SK-N-SH (cell line): ENCODE measurements at regions not wholly inside any gene's neighbourhood (a gene's known extent, or its start where the extent isn't known, plus 50 kb on each side); places are given as distances from the start of the nearest gene placed in this dataset.

Experiments used
- CTCF ChIA-PET: fragments of 300-600, 350-600 bp; formaldehyde crosslinking; extraction: SDS; loops from one replicate; lab custom pipeline; 2021; lab: Yijun Ruan, JAX
- POLR2A ChIA-PET: fragments of 350-600 bp; sonication (Branson Sonifier 250); formaldehyde crosslinking; extraction: SDS; loops from one replicate; lab custom pipeline; 2020; ENCODE audit warnings: antibody characterized with exemption, inconsistent platforms; lab: Yijun Ruan, JAX
- DNase-seq: peaks from one replicate; pipeline ENCODE4 v3.0.0; 2012
- H2AFZ ChIP-seq: fragments of 200-600 bp; sonication (generic); 2 replicates; pipeline ENCODE4 v1.8.1; 2016; ENCODE audit warnings: antibody characterized with exemption, mild to moderate bottlenecking, low read depth
- H3F3A ChIP-seq: fragments of 200-600 bp; sonication (generic); replicated peaks from 2 replicates; pipeline ENCODE3; 2016; ENCODE audit warnings: antibody characterized with exemption, mild to moderate bottlenecking; ENCODE audit not compliant: insufficient read depth
- H3K27ac ChIP-seq, 2 experiments: fragments of 200-500 bp in 1 of 2; fragments of 200-600 bp in 1 of 2; sonication (Bioruptor generic) in 1 of 2; sonication (generic), shearing (Covaris generic) in 1 of 2; 2 replicates each; pipeline versions ENCODE4 v1.5.1 to v1.6.1; 2014 to 2016; ENCODE audit warnings: low read depth in 2 of 2, inconsistent platforms in 1 of 2, low read length in 1 of 2, mild to moderate bottlenecking in 1 of 2, mixed read lengths in 1 of 2
- H3K27me3 ChIP-seq: fragments of 200-600 bp; sonication (generic), shearing (Covaris generic); 2 replicates; pipeline ENCODE4 v1.6.1; 2016; ENCODE audit warnings: mixed run types; ENCODE audit not compliant: insufficient read depth
- H3K36me3 ChIP-seq, 2 experiments: fragments of 200-500 bp in 1 of 2; fragments of 200-600 bp in 1 of 2; sonication (Bioruptor generic) in 1 of 2; sonication (generic) in 1 of 2; replicated peaks in 1 of 2; 2 replicates each; pipeline versions ENCODE3 to v1.5.1; 2014 to 2016; ENCODE audit warnings: low read length in 1 of 2, mild to moderate bottlenecking in 1 of 2; ENCODE audit not compliant: insufficient read depth in 2 of 2, control insufficient read depth in 1 of 2
- H3K4me1 ChIP-seq, 2 experiments: fragments of 200-500 bp in 1 of 2; fragments of 200-600 bp in 1 of 2; sonication (Bioruptor generic) in 1 of 2; sonication (generic), shearing (Covaris generic) in 1 of 2; 2 replicates each; pipeline versions ENCODE4 v1.5.1 to v1.6.1; 2014 to 2016; ENCODE audit warnings: low read depth in 1 of 2, low read length in 1 of 2, mixed run types in 1 of 2; ENCODE audit not compliant: insufficient read depth in 2 of 2, control insufficient read depth in 1 of 2
- H3K4me2 ChIP-seq: fragments of 200-600 bp; sonication (generic), shearing (Covaris generic); 2 replicates; pipeline ENCODE4 v1.6.1; 2017; ENCODE audit warnings: mixed run types
- H3K4me3 ChIP-seq, 2 experiments: fragments of 200-500 bp in 1 of 2; fragments of 200-600 bp in 1 of 2; sonication (Bioruptor generic) in 1 of 2; sonication (generic), shearing (Covaris generic) in 1 of 2; 2 replicates each; pipeline versions ENCODE4 v1.5.1 to v1.8.1; 2014 to 2016; ENCODE audit warnings: low read depth in 2 of 2, inconsistent platforms in 1 of 2, low read length in 1 of 2, mild to moderate bottlenecking in 1 of 2, mixed read lengths in 1 of 2, moderate library complexity in 1 of 2
- H3K79me2 ChIP-seq: fragments of 200-600 bp; sonication (generic); 2 replicates; pipeline ENCODE4 v1.8.1; 2017; ENCODE audit warnings: mild to moderate bottlenecking; ENCODE audit not compliant: insufficient read depth
- H3K9ac ChIP-seq: fragments of 200-600 bp; sonication (generic); 2 replicates; pipeline ENCODE4 v1.6.1; 2017; ENCODE audit warnings: mixed run types
- H3K9me2 ChIP-seq: fragments of 200-600 bp; sonication (generic); 2 replicates; pipeline ENCODE4 v1.6.1; 2017; ENCODE audit warnings: mixed run types
- H3K9me3 ChIP-seq: fragments of 200-600 bp; sonication (generic); 2 replicates; pipeline ENCODE4 v1.6.1; 2017; ENCODE audit warnings: mixed run types, mild to moderate bottlenecking, moderate library complexity
- H4K20me1 ChIP-seq: fragments of 200-600 bp; sonication (generic); 2 replicates; pipeline ENCODE4 v1.6.1; 2017; ENCODE audit warnings: mild to moderate bottlenecking, mixed run types; ENCODE audit not compliant: insufficient read depth
- CHD2 ChIP-seq: fragments of 150-350 bp; IDR thresholded peaks from 2 replicates; pipeline ENCODE4 v1.6.1; 2018; ENCODE audit warnings: low read length; ENCODE audit not compliant: partially characterized antibody
- CTCF ChIP-seq: fragments of 200-600 bp; sonication (generic); IDR thresholded peaks from 2 replicates; pipeline ENCODE4 v1.6.1; 2017; ENCODE audit warnings: antibody characterized with exemption, mild to moderate bottlenecking, moderate library complexity
- ELF1 ChIP-seq: IDR thresholded peaks from 2 replicates; pipeline ENCODE4 v1.4.0; 2012
- FOSL2 ChIP-seq: IDR thresholded peaks from 2 replicates; pipeline ENCODE4 v1.4.0; 2012; ENCODE audit warnings: low read depth, mild to moderate bottlenecking, moderate library complexity, borderline replicate concordance
- FOXJ3 ChIP-seq: sonication (generic); formaldehyde crosslinking; IDR thresholded peaks from 2 replicates; pipeline ENCODE4 v1.5.1; 2020; ENCODE audit warnings: mild to moderate bottlenecking, missing genetic modification reagents
- FOXM1 ChIP-seq: IDR thresholded peaks from 2 replicates; pipeline ENCODE4 v1.4.0; 2012; ENCODE audit warnings: low read depth, mild to moderate bottlenecking
- GABPA ChIP-seq: IDR thresholded peaks from 2 replicates; pipeline ENCODE4 v1.4.0; 2012; ENCODE audit warnings: low read depth, mild to moderate bottlenecking
- IRF3 ChIP-seq: fragments of 150-350 bp; IDR thresholded peaks from 2 replicates; pipeline ENCODE4 v1.6.1; 2016; ENCODE audit warnings: mild to moderate bottlenecking, low read depth, low read length
- MAX ChIP-seq: IDR thresholded peaks from 2 replicates; pipeline ENCODE4 v1.4.0; 2012; ENCODE audit warnings: low read depth
- MEF2A ChIP-seq: IDR thresholded peaks from 2 replicates; pipeline ENCODE4 v1.4.0; 2012; ENCODE audit warnings: low read depth, borderline replicate concordance
- POLR2AphosphoS5 ChIP-seq: IDR thresholded peaks from 2 replicates; pipeline ENCODE4 v1.6.1; 2012; ENCODE audit warnings: low read depth, low read length
- RCOR1 ChIP-seq: fragments of 150-350 bp; IDR thresholded peaks from 2 replicates; pipeline ENCODE4 v1.6.1; 2017; ENCODE audit warnings: antibody characterized with exemption, low read length
- RFX5 ChIP-seq: IDR thresholded peaks from 2 replicates; pipeline ENCODE4 v1.6.1; 2012; ENCODE audit warnings: mild to moderate bottlenecking, improper control_type of control experiment, low read length
- RXRA ChIP-seq: IDR thresholded peaks from 2 replicates; pipeline ENCODE4 v1.4.0; 2012; ENCODE audit warnings: low read depth, mild to moderate bottlenecking, borderline replicate concordance
- TAF1 ChIP-seq: IDR thresholded peaks from 2 replicates; pipeline ENCODE4 v1.6.1; 2012; ENCODE audit warnings: low read depth, mild to moderate bottlenecking, low read length, moderate library complexity, borderline replicate concordance
- TCF12 ChIP-seq: IDR thresholded peaks from 2 replicates; pipeline ENCODE4 v1.4.0; 2012
- TEAD4 ChIP-seq: IDR thresholded peaks from 2 replicates; pipeline ENCODE4 v1.4.0; 2012; ENCODE audit warnings: mild to moderate bottlenecking, borderline replicate concordance; ENCODE audit not compliant: insufficient read depth
- USF1 ChIP-seq: IDR thresholded peaks from 2 replicates; pipeline ENCODE4 v1.4.0; 2012; ENCODE audit warnings: low read depth, borderline replicate concordance
- USF2 ChIP-seq: fragments of 150-350 bp; IDR thresholded peaks from 2 replicates; pipeline ENCODE4 v1.6.1; 2017; ENCODE audit warnings: antibody characterized with exemption, low read length, low read depth, borderline replicate concordance
- YY1 ChIP-seq: IDR thresholded peaks from 2 replicates; pipeline ENCODE4 v1.4.0; 2012; ENCODE audit warnings: low read depth, mild to moderate bottlenecking
- WGBS: methylation state at CpG from one replicate; pipeline ENCODE4 v1.1.6; 2017; ENCODE audit warnings: low lambda C conversion rate; 5-methylcytosine and 5-hydroxymethylcytosine counted together

GRCh38 chr4:119746951-119747350 is 118.3 kb upstream of the PDE5A start:
- Histone ChIP-seq H3K4me3 (no peak overlapping the region), H3F3A (no peaks in the 10 kb centered on the region), H3K4me1 (no peaks in the 10 kb centered on the region), H3K9me2 (no peaks in the 10 kb centered on the region), H2AFZ (no peak overlapping the region), H4K20me1 (no peaks in the 10 kb centered on the region), H3K4me2 (no peak overlapping the region), H3K36me3 (no peaks in the 10 kb centered on the region), H3K9me3 (no peaks in the 10 kb centered on the region), H3K27ac (no peak overlapping the region), H3K9ac (no peak overlapping the region), H3K79me2 (no peaks in the 10 kb centered on the region), H3K27me3 (no peaks in the 10 kb centered on the region)
- POLR2A ChIA-PET, result no interaction called here
- DNase-seq, result no peak
- WGBS, result 76% methylated on average over 3 of the region's 3 CpGs
- TF ChIP-seq USF2 (no peak), FOXM1 (no peak), RCOR1 (no peak), RXRA (no peak), YY1 (no peak), GABPA (no peak), IRF3 (no peak), ELF1 (no peak), TCF12 (no peak), MAX (no peak)
- CTCF ChIA-PET, result interaction anchor here (1.5 kb wide), 1 partner anchor 118 kb away, joined by 4 read pairs; the partner anchor contains the start of gene PDE5A

GRCh38 chr4:119745351-119745750 is 116.7 kb upstream of the PDE5A start:
- Histone ChIP-seq H2AFZ (no peak overlapping the region), H3K36me3 (no peaks in the 10 kb centered on the region), H3K4me2 (no peak overlapping the region), H3K9me3 (no peaks in the 10 kb centered on the region), H3K79me2 (no peaks in the 10 kb centered on the region), H3K9me2 (no peaks in the 10 kb centered on the region), H3F3A (no peaks in the 10 kb centered on the region), H4K20me1 (no peaks in the 10 kb centered on the region), H3K27me3 (no peaks in the 10 kb centered on the region), H3K4me3 (no peak overlapping the region), H3K9ac (no peak overlapping the region), H3K27ac (no peak overlapping the region), H3K4me1 (no peaks in the 10 kb centered on the region)
- no peak for TF ChIP-seq MEF2A
- no peak for TF ChIP-seq USF2
- no peak for TF ChIP-seq POLR2AphosphoS5
- TF ChIP-seq TEAD4, result no peak
- no peak for TF ChIP-seq CTCF
- no peak for TF ChIP-seq CHD2
- TF ChIP-seq RFX5, result no peak
- no peak for TF ChIP-seq FOSL2
- TF ChIP-seq RCOR1, result no peak
- no peak for TF ChIP-seq TAF1
- TF ChIP-seq USF1, result no peak
- TF ChIP-seq MAX, result no peak
- TF ChIP-seq FOXJ3, result no peak
- ChIA-PET CTCF (no interaction called here), POLR2A (no interaction called here)
- no peak for DNase-seq
- WGBS, result 64% methylated on average over 1 of the region's 1 CpG
